D341Med (cell line): ENCODE measurements at regions not wholly inside any gene's neighbourhood (a gene's known extent, or its start where the extent isn't known, plus 50 kb on each side); places are given as distances from the start of the nearest gene placed in this dataset.

Source experiments
- DNase-seq: peaks from one replicate; pipeline ENCODE4 v3.0.0; 2012; ENCODE audit warnings: low spot score

DNA sequence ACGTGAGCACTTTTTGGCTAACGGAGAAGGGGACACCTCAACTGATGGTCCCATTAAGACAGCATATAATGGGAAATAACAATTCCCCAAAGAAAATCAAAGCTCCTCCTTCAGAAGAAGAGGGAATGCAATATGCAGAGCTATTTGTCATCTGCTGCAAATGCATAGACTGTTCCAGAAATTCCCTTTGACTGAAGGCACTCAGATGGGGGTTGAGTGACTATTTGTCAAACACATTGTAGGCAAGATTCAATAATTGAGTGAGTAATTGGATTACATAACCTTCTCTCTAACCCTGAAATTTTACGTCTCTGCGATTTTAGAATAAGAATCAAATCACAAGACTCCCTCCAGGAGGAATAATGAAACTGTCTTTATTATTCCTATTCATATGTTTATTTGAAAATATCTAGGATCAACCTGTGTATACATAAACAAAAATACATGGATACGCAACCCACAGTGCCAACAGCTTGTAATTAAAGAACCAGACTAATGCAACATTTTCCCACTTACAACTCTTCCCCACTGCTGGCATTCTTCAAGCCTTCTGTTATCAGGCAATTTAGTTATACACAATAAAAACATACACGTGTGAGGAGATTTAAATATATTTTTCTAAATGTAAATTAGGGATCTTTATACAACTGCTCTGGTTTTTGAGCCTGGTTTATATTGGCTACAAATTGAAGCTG is 256.6 kb downstream of the GBA3 start:
- no peak for DNase-seq

DNA sequence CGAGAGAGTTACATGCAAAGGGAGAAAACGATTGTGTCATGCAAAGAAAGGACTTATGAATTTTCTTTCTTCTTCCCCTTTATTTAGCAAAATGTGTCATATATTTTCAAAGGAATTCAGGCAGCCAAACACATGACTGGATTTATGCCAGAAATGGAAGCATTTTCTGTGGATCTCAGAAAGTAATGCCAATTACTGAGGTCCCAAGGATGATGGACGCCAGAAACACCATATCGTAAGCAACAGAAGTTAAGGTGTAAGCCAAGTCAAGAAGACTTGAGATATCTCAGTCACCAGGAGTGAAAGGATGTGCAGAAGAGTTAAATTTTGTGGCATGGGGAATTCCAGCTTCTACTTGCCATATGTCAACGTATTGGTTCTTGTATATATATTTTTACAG is 255.1 kb downstream of the GBA3 start:
- DNase-seq, result no peak

DNA sequence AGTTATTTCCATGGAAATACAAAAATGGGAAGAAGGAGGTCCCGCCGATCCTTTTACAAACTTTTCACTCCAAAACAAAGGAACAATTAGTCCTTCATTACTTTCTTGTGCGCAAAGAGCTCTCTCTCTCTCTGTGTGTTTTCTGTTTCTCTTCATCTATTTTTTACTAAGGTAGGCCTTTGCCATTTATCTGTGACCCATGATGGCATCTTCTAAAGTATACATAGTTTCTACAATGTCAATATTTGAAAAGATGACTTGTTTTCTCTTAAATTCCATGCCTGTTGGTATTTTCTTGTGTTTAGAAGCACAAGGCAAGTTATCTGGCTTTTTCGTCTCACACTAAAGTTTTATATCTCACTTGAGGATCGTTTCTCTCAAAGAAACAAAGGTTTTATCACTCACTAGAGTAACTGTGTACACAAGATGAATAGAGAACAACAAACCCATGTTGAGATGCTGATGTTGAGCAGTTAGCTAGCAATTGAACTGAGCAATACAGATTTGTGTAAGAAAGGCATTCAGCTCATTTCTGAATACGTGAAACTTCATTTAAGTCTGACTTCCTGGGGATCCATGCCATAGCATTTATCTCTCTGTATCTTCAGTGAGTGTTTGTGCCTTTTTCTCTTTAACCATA is 250.3 kb downstream of the GBA3 start:
- DNase-seq, result no peak

DNA sequence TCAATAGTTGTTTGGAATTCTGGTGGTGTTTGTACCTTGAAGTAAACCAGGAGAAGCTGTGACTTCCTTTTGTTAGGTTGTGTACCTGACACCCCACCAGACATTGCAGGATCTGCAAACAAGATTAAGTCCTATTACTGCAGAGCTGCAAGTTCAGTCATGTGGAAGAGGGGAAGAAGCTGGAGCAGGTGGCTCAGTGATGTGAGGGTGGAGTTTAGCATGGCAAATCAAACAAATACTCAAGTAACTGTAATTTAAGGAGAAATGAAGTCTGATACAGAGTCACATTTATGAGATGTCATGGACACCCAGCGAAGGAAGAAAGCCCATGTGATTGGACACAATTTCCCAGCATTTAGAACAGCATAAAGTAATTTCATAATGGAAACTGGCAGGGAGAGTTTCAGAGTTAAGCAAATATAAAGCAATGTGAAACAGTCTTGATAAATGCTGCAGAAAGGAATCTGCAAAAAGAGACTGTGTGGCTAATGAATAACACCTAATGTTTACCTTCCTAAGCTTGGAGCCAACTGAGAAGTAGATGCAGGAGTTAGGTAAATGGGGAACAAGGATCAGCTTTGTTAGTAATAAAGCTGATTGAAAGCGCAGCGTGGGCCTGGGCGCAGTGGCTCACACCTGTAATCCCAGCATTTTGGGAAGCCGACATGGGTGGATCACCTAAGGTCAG is 249.1 kb downstream of the GBA3 start:
- DNase-seq, result no peak

DNA sequence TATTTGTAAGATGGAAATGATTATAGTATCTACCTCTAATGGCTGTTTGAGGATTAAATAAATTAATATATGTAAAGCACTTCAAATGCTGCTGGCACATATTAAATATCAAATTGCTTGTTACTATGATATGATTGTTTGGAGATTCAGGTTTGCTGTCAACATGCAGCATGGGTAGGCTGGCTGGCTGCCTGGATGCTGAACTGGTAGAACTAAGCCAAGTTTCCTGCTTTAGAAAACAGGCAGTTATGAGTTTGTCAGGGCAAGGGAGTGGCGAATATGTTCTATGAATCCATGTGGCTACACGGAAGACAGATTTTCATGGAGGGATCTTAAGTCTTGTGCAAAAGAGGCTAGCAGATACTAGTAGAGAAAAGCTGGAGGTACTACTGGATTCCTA is 239.6 kb downstream of the GBA3 start:
- no peak for DNase-seq

DNA sequence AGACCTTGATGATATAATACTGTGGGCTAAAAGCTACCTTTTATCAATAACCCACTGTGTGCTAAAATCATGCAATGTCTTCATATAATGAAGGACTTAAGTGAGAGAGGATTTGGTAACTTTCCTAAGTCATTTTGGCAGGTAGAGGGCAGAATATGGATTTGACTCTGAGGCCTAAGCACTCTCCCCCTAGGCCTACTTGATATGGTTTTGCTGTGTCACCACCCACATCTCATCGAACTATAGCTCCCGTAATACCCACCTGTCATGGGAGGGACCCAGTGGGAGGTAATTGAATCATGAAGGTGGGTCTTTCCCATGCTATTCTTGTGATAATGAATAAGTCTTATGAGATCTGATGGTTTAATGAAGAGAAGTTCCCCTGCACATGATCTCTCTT is 229.7 kb downstream of the GBA3 start:
- DNase-seq, result no peak

DNA sequence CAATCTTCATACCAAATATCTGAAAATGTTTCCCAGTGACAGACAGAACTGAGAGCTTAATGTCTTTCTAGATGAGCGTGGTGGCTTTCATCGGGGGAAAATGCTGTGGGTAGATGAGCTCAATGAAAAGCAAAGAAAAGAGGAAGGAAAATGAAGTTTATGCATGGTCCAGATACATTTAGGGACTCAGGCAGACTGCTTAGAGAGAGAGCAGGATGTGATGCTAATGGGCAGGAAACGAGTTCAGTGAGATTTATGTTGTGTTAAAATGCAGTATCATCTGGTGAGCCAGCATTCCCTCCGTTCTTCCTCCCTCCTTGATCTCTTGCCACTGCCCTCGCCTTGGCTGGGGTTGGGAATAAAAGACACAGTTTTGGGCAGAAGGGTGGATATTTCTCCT is 229.2 kb downstream of the GBA3 start:
- no peak for DNase-seq

DNA sequence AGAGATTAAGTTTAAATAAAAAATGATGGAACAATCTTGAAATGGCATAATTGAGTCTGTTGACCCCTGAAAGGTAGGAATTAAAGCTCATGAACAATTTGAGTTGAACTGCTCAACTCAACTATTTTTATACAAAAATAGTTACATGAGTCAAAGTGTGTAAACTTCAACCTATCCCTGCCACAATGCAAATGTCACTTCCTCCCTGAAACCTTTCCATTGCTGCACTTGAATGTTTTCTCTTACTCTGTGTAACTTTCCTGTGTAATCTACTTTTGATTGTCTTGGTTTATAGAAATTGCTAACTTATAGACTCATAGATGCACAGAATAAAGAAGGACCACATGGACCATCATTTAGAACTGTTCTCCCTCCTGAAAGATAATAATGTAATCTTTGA is 218.5 kb downstream of the GBA3 start:
- no peak for DNase-seq

DNA sequence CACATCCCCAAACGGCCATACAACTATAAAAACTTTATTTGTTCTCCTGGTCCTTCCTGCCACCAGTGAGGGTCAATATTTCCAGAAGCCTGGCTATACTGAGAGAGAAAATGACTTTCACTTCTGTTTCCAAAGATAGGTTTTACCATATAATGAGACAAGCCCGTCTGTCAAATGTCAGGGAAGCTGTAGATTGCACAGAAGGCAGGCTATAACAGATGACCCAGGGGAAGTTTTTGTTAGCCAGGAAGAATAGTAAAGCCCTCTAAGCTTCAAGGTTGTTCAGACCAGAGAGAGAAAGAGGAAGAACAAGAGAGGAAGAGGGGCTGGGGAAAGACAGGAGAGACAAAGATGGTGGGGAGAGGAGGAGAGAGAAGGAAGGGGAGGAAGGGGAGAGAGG is 217.5 kb downstream of the GBA3 start:
- DNase-seq, result no peak

DNA sequence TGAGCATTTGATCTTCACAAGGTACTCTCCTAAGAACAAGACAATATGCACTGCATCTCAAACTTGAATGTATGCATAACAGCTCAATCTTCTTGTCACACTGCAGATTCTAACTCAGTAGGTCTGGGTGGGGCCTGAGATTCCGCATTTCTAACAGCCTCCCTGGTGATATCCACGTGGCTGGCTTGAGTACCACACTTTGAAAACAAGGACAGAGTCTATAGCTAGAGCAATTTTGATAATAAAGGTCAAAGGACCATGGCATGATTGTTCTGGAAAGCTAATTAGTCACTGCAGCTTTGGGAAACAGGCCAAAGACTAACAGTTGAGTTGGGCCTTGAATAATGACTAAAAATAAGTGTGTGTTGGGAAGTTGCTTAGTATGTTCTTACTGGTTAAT is 213.3 kb downstream of the GBA3 start:
- DNase-seq, result no peak

DNA sequence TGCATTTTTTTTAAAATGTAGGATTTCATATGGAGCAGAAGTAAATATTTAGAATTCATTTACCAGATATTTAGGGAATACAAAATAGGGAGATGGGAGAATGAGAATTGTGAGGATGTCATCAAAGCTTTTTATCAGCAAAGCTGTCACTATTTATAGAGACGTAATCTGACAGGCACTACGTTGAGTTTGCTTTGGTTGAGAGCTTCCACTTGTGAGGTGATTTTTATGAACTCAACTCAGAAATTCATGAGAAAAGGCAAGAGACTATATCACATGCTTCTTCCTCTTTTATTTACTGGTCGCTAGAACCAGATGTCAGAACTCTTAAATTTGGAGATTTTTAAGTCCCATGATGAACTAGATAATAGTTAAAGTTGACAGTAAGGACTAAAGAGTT is 211.2 kb downstream of the GBA3 start:
- no peak for DNase-seq

DNA sequence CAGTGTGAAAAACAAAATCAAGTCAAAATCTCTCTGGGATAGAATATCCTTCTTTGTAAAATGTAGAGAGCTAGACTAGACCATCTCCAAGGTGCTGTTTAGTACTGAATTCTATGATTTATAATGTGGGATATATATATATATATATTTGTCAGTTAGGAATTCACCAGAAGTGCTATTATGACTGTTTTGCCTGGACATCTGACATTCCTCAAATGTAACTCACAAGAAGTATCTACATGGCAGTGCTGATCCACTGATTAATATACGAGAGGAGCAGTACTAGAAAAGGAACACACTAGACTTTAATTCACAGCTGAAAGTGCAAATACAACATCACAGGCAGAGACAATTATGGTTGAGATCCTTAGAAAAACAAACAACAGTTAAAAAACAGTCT is 208.9 kb downstream of the GBA3 start:
- DNase-seq, result no peak

DNA sequence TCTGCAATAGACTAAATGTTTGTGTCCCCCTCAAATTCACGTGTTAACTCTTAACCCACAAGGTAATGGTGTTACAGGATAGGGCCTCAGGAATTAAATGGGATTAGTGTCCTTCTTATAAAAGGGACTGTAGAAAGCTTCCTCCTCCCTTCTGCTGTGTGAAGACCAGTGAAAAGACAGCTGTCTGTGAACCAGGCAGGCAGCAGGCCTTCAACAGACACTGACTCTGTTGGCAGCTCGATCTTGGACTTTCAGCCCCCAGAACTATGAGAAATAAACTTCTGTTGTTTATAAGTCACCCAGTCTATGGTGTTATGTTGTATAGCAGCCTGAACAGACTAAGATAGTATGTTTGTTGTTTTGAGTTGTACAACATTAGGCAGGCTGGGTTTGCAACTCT is 208.1 kb downstream of the GBA3 start:
- no peak for DNase-seq

DNA sequence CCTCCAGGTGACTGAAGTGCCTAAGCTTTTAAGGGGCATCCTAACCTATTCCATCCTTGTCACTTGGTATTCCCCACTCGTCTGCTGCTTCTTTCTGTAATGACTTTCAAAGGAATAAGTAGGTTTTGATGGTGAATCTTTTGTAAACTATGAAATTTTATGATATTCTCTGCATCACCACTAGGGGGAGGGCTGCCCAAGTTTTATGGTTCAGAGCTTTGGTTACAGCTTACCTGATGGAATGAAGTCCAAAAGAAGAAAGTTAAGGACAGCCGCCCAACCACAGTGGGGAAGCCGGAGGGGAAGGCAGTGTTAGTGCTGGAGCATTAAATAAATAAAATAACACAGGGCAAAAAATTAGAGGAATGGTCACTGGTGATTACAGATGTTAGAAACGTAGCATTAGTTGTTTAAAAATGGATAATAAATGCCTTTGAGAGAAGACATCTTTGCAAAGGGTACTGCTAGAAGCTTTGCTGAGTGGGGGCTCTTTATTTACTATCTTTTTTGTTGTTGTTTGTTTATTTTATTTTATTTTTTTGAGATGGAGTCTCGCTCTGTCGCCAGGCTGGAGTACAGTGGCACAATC is 204.9 kb downstream of the GBA3 start:
- peak; percentile 55 for DNase-seq

DNA sequence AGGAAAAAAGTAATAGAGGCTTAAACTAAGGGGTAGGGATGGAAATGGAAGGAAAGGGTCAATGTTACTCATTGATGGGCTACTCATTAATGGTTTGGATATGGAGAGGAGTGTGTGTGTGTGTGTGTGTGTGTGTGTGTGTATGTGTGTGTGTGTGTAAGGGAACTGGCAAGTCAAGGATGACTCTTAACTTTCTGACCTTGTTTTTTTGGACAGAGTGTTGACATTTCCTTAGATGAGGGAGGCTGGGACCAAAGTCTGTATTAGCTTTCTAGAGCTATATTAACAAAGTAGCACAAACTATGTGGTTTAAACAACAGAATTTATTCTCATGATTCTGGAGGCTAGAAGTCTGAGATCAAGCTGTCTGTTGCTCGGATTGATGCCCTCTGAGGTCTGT is 202.7 kb downstream of the GBA3 start:
- no peak for DNase-seq

DNA sequence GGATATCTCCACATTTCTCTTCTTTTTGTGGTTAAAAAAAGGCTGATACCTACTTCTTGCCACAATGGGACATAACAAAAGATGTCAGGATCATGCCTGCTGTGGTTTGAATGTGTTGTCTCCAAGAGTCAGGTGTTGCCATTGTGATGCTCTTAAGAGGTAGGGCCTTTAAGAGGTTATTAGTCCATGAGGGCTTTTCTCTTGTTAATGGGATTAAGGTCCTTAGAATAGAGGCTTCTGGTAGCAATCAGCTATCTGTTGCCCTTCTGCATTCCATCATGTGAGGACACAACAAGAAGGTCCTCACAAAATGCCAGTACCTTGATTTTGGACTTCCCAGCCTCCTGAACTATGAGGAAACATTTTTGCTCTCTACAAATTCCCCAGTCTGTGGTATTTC is 191.4 kb downstream of the GBA3 start:
- DNase-seq, result no peak

DNA sequence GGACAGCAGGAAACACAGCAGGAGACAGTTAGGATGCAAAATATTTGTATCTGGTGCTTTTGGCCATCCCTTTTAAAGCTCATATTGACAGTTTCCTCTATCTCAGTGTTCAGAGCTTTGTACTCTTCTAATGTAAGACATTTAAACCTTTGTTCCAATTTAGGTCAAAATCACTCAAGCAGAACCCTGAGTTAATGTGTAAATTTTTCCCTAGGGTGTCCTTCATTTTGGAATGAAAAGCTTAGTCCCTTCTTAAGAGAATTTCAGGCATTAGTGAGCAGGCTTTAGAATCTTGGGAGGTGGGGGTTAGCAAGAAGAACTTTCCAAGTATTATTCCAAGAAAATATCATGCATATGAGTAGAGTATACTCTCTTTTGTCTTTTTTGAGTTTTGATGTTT is 188.7 kb downstream of the GBA3 start:
- no peak for DNase-seq

DNA sequence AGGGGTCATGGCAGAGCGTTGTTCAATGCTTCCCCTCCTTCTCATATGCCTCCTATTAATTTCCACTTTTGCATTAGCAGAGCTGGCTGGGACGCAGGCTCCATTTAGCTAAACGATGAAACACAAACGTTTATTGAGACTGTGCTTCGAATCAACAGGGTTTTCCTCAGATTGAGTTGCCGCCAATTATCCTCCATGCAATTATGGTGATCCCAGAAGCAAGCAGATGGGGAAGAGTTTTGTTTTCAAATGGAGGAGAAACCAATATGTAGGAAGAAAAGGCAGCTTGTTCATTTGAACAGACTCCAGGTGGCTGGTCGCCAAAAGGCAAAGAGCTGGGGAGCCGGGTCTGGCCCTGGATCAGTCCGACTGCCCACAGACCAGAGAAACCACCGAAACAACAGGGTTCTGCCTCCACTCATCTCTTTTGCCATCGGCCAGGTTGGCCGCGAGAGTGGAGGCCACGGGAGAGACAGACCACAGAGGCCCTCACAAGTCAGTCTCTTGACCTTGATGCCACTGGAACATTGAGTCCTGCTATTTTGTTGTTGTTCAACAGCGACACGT is 184.8 kb downstream of the GBA3 start:
- no peak for DNase-seq

DNA sequence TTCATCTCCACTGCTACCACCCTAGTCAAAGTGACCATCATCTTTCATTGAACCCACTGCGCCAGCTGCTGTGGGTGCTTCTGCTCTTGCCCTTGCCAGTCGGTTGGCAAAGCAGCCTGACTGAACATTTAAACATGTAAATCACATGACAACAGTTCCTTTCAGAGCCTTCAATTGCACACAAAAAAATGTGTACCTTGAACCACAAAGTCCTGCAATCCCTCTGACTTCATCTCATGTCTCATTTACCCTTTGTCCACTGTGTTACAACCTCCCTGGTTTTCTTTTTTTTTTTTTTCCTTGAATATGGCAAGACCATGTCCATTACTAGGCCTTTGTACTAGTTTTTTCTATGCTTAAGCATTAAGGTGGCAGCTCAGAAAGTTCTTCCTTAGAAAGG is 183.5 kb downstream of the GBA3 start:
- no peak for DNase-seq

DNA sequence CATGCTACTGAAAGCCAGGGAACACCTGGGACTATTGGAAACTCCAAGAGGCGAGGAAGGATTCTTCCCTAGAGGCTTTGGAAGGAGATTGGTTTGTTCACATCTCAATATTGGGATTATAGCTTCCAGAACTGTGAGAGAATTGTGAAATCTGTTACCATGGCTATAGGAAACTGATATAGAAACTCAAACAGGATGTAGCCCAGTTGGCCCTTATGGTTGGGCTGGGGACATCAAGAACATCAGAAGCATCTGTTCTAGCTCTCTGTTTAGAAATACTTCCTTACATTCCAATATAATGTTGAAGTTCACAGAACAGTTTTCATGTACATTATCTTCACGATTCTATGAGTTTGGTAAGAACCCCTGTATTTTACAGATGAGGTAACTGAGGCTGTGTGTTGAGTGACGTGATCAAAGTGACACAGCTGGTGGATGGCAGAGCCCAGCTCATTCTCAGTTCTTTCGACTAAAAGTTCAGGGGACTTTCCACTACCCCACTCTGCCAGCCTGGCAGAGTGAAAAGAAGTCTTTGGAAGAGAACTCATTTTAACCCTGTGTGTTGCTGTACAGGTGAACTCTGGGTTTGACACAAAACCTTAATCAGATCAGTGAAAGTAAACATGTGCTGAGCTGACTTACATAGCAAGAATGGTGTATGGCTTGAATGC is 183.0 kb downstream of the GBA3 start:
- no peak for DNase-seq

DNA sequence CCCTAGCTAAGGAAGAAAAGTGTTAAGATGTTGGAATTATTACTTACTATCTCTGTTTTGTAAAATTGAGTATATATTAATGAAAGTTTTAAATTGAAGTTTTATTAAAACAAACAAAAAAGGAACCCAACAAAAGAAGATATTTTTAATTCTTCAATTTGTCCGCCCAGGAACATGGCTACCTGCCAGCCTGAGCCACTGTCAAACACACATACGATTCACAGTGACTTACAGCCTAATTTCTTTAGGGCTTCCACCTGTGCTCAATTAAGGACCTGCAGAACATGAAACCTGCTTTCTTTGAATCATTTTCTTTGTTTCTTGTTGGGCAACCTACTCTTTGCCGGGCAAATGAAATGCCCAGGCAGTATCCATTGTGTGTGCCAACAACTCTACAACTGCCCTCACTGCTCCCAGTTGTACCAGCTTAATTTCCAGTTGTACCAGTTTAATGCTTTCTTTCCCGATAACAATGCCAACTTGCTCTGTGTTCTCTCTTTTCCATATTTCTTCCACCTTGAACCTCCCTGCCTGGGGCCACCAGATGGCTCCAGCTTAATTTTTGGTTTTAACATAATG is 181.7 kb downstream of the GBA3 start:
- no peak for DNase-seq

DNA sequence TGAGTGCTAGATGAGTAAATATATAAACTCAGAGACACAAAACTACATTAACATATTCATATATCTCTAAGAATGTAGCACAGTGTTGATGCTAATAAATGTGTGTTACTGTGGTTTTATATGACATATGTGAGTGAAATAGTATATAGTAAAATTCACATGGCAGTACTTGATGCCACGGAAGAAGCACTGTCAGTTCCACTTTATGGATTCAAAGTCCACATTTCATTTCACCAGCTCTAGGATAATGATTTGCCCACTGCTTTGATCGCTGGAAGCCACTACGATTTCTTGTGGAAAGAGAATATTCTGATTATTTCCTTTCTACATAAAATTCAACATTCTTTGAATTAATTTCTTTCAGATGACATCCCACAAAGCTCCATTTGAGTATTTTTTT is 181.2 kb downstream of the GBA3 start:
- DNase-seq, result no peak
